SJCRH30 (cell line): ENCODE measurements at regions not wholly inside any gene's neighbourhood (a gene's known extent, or its start where the extent isn't known, plus 50 kb on each side); places are given as distances from the start of the nearest gene placed in this dataset.

Experiments
- DNase-seq, 2 experiments: peaks; one replicate each; pipeline ENCODE4 v3.0.0-alpha.2; 2015 to 2020
- H3K27ac ChIP-seq: fragments of 250-450 bp; sonication (Bioruptor Pico); 2 replicates; pipeline ENCODE4 v1.5.1; 2020; ENCODE audit warnings: mild to moderate bottlenecking, moderate library complexity
- H3K27me3 ChIP-seq: fragments of 250-450 bp; sonication (Bioruptor Pico); 2 replicates; pipeline ENCODE4 v1.5.1; 2020; ENCODE audit warnings: mild to moderate bottlenecking, moderate library complexity
- H3K36me3 ChIP-seq: fragments of 250-450 bp; sonication (Bioruptor Pico); 2 replicates; pipeline ENCODE4 v1.5.1; 2020; ENCODE audit warnings: mild to moderate bottlenecking, moderate library complexity
- H3K4me1 ChIP-seq: fragments of 250-450 bp; sonication (Bioruptor Pico); 2 replicates; pipeline ENCODE4 v1.5.1; 2020; ENCODE audit warnings: mild to moderate bottlenecking, moderate library complexity
- H3K4me3 ChIP-seq: fragments of 250-450 bp; sonication (Bioruptor Pico); 2 replicates; pipeline ENCODE4 v1.5.1; 2020; ENCODE audit warnings: mild to moderate bottlenecking, moderate library complexity
- H3K9me3 ChIP-seq: fragments of 250-450 bp; sonication (Bioruptor Pico); replicated peaks from 2 replicates; pipeline ENCODE4 v1.5.1; 2020; ENCODE audit warnings: mild to moderate bottlenecking, moderate library complexity

- H3K9me3 ChIP-seq = no peaks in the 10 kb centered on the region
- no peaks in the 10 kb centered on the region for H3K27me3 ChIP-seq
- H3K27ac ChIP-seq = no peak overlapping the region
- no peaks in the 10 kb centered on the region for H3K36me3 ChIP-seq
- H3K4me3 ChIP-seq = no peak overlapping the region
- no peaks in the 10 kb centered on the region for H3K4me1 ChIP-seq
- no peak for DNase-seq
Observed at GRCh38 chr3:7929319-7929889, 572.2 kb upstream of the LMCD1 start.

GRCh38 chr3:7934362-7934761 lies 567.3 kb upstream of the LMCD1 start:
- DNase-seq = no peak
- Histone ChIP-seq H3K4me1 (no peaks in the 10 kb centered on the region), H3K27ac (no peak overlapping the region), H3K9me3 (no peaks in the 10 kb centered on the region), H3K4me3 (no peak overlapping the region), H3K36me3 (no peaks in the 10 kb centered on the region), H3K27me3 (no peaks in the 10 kb centered on the region)

- Histone ChIP-seq H3K4me3 (no peak overlapping the region), H3K27ac (no peak overlapping the region), H3K4me1 (no peaks in the 10 kb centered on the region), H3K9me3 (no peaks in the 10 kb centered on the region), H3K36me3 (no peaks in the 10 kb centered on the region), H3K27me3 (no peaks in the 10 kb centered on the region)
- no peak for DNase-seq
Observed at GRCh38 chr3:7947930-7948329, 553.7 kb upstream of the LMCD1 start.

- H3K36me3 ChIP-seq = no peaks in the 10 kb centered on the region
- H3K27me3 ChIP-seq = no peaks in the 10 kb centered on the region
- no peaks in the 10 kb centered on the region for H3K9me3 ChIP-seq
- H3K4me3 ChIP-seq = no peak overlapping the region
- no peak overlapping the region for H3K27ac ChIP-seq
- peak in 1 of 2 experiments; percentile 13 for DNase-seq
- H3K4me1 ChIP-seq = no peaks in the 10 kb centered on the region
Observed at GRCh38 chr3:7950890-7951289, 550.7 kb upstream of the LMCD1 start.

GRCh38 chr3:7953449-7954014 lies 548.1 kb upstream of the LMCD1 start:
- Histone ChIP-seq H3K36me3 (no peaks in the 10 kb centered on the region), H3K4me3 (no peak overlapping the region), H3K27me3 (no peaks in the 10 kb centered on the region), H3K4me1 (no peaks in the 10 kb centered on the region), H3K9me3 (no peaks in the 10 kb centered on the region), H3K27ac (no peak overlapping the region)
- DNase-seq = no peak

GRCh38 chr3:7957024-7957423 lies 544.6 kb upstream of the LMCD1 start:
- Histone ChIP-seq H3K36me3 (no peaks in the 10 kb centered on the region), H3K9me3 (no peaks in the 10 kb centered on the region), H3K4me1 (no peaks in the 10 kb centered on the region), H3K4me3 (no peak overlapping the region), H3K27ac (no peak overlapping the region), H3K27me3 (no peaks in the 10 kb centered on the region)
- no peak for DNase-seq

GRCh38 chr3:7959094-7959493 lies 542.5 kb upstream of the LMCD1 start:
- Histone ChIP-seq H3K27ac (no peak overlapping the region), H3K36me3 (no peaks in the 10 kb centered on the region), H3K9me3 (no peaks in the 10 kb centered on the region), H3K27me3 (no peaks in the 10 kb centered on the region), H3K4me3 (no peak overlapping the region), H3K4me1 (no peaks in the 10 kb centered on the region)
- DNase-seq = no peak

GRCh38 chr3:7960601-7961000 lies 541.0 kb upstream of the LMCD1 start:
- no peak for DNase-seq
- Histone ChIP-seq H3K4me1 (no peaks in the 10 kb centered on the region), H3K4me3 (no peak overlapping the region), H3K9me3 (no peaks in the 10 kb centered on the region), H3K27me3 (no peaks in the 10 kb centered on the region), H3K36me3 (no peaks in the 10 kb centered on the region), H3K27ac (no peak overlapping the region)

- no peaks in the 10 kb centered on the region for H3K4me1 ChIP-seq
- no peak overlapping the region for H3K4me3 ChIP-seq
- H3K27me3 ChIP-seq = no peaks in the 10 kb centered on the region
- DNase-seq = no peak
- no peak overlapping the region for H3K27ac ChIP-seq
- no peaks in the 10 kb centered on the region for H3K36me3 ChIP-seq
- no peaks in the 10 kb centered on the region for H3K9me3 ChIP-seq
Observed at GRCh38 chr3:7962301-7962700, 539.3 kb upstream of the LMCD1 start.

GRCh38 chr3:7964899-7965298 lies 536.7 kb upstream of the LMCD1 start:
- H3K27me3 ChIP-seq = 0 out of 2 replicates have a peak, but pooled peaks cover 3% of the 10 kb centered on the region
- no peak overlapping the region for H3K4me3 ChIP-seq
- no peaks in the 10 kb centered on the region for H3K9me3 ChIP-seq
- H3K36me3 ChIP-seq = no peaks in the 10 kb centered on the region
- no peaks in the 10 kb centered on the region for H3K4me1 ChIP-seq
- no peak overlapping the region for H3K27ac ChIP-seq
- DNase-seq = no peak

- no peaks in the 10 kb centered on the region for H3K36me3 ChIP-seq
Observed at GRCh38 chr3:7973006-7973405, 528.6 kb upstream of the LMCD1 start.

GRCh38 chr3:7977245-7978086 lies 524.2 kb upstream of the LMCD1 start:
- no peaks in the 10 kb centered on the region for H3K9me3 ChIP-seq
- H3K27me3 ChIP-seq = no peaks in the 10 kb centered on the region
- H3K36me3 ChIP-seq = no peaks in the 10 kb centered on the region
- peak; percentile 7 to 26 for DNase-seq
- H3K27ac ChIP-seq = no peak overlapping the region
- H3K4me3 ChIP-seq = no peak overlapping the region
- H3K4me1 ChIP-seq = no peaks in the 10 kb centered on the region

More at GRCh38 chr3:7973006-7973405, 528.6 kb upstream of the LMCD1 start:
- no peak overlapping the region for H3K27ac ChIP-seq
- H3K4me3 ChIP-seq = no peak overlapping the region
- H3K27me3 ChIP-seq = 0 out of 2 replicates have a peak, but pooled peaks cover 3% of the 10 kb centered on the region
- no peaks in the 10 kb centered on the region for H3K9me3 ChIP-seq
- no peak for DNase-seq
- H3K4me1 ChIP-seq = no peaks in the 10 kb centered on the region

- no peaks in the 10 kb centered on the region for H3K27me3 ChIP-seq
- H3K4me1 ChIP-seq = no peaks in the 10 kb centered on the region
- DNase-seq = peak; percentile 15 to 29
- no peak overlapping the region for H3K4me3 ChIP-seq
- H3K36me3 ChIP-seq = no peaks in the 10 kb centered on the region
- H3K9me3 ChIP-seq = no peaks in the 10 kb centered on the region
- no peak overlapping the region for H3K27ac ChIP-seq
Observed at GRCh38 chr3:7978087-7978422, 523.6 kb upstream of the LMCD1 start.

- H3K9me3 ChIP-seq = no peaks in the 10 kb centered on the region
- no peaks in the 10 kb centered on the region for H3K4me1 ChIP-seq
- no peaks in the 10 kb centered on the region for H3K36me3 ChIP-seq
- no peaks in the 10 kb centered on the region for H3K27me3 ChIP-seq
- DNase-seq = no peak
- H3K27ac ChIP-seq = no peak overlapping the region
- H3K4me3 ChIP-seq = no peak overlapping the region
Observed at GRCh38 chr3:7982126-7982525, 519.5 kb upstream of the LMCD1 start.

GRCh38 chr3:7999384-7999783 lies 502.2 kb upstream of the LMCD1 start:
- DNase-seq = peak in 1 of 2 experiments; percentile 3
- no peaks in the 10 kb centered on the region for H3K4me1 ChIP-seq
- no peak overlapping the region for H3K27ac ChIP-seq
- no peak overlapping the region for H3K4me3 ChIP-seq
- no peaks in the 10 kb centered on the region for H3K36me3 ChIP-seq
- peaks cover 4% of the 10 kb centered on the region; the same call in 1 of the 2 replicates for H3K27me3 ChIP-seq
- no peaks in the 10 kb centered on the region; the same call in 1 of the 2 replicates for H3K9me3 ChIP-seq
